H1 (cell line): ENCODE measurements at regions not wholly inside any gene's neighbourhood (a gene's known extent, or its start where the extent isn't known, plus 50 kb on each side); places are given as distances from the start of the nearest gene placed in this dataset.

Source experiments
- CTCF ChIA-PET: fragments of 300-600 bp; sonication (Branson Sonifier 250); formaldehyde crosslinking; loops from one replicate; lab custom pipeline; 2021; ENCODE audit not compliant: partially characterized antibody; lab: Charles Lee
- POLR2A ChIA-PET: fragments of 300-600 bp; sonication (Branson Sonifier 250); formaldehyde crosslinking; loops from one replicate; lab custom pipeline; 2021; ENCODE audit warnings: inconsistent platforms; ENCODE audit not compliant: partially characterized antibody; lab: Charles Lee
- DNase-seq, 2 experiments: peaks; one replicate each; pipeline versions ENCODE4 v3.0.0 to v3.0.0-alpha.2; 2010 to 2022; ENCODE audit warnings: low spot score in 2 of 2, low read depth in 1 of 2, mixed read lengths in 1 of 2
- FAIRE-seq: peaks from 2 replicates; lab custom pipeline; 2011; peaks lifted over from hg19 to GRCh38; lab: Jason Lieb, UNC
- H2AFZ ChIP-seq: 2 replicates; pipeline ENCODE4 v1.8.1; 2012; ENCODE audit warnings: low read length, inconsistent platforms
- H2AK5ac ChIP-seq: 2 replicates; pipeline ENCODE4 v1.6.1; 2013; ENCODE audit warnings: low read depth, low read length
- H2BK120ac ChIP-seq: replicated peaks from 2 replicates; pipeline ENCODE3; 2013; ENCODE audit warnings: low read depth, low read length, inconsistent platforms
- H2BK12ac ChIP-seq: 2 replicates; pipeline ENCODE4 v1.6.1; 2013; ENCODE audit warnings: low read depth, low read length
- H2BK15ac ChIP-seq: 2 replicates; pipeline ENCODE4 v1.6.1; 2013; ENCODE audit warnings: low read length
- H2BK20ac ChIP-seq: 2 replicates; pipeline ENCODE4 v1.6.1; 2013; ENCODE audit warnings: low read length
- H2BK5ac ChIP-seq: 2 replicates; pipeline ENCODE4 v1.6.1; 2013; ENCODE audit warnings: low read depth, low read length
- H3K14ac ChIP-seq: 2 replicates; pipeline ENCODE4 v1.6.1; 2013; ENCODE audit warnings: inconsistent platforms; ENCODE audit not compliant: insufficient read length
- H3K18ac ChIP-seq: 2 replicates; pipeline ENCODE4 v1.6.1; 2013; ENCODE audit warnings: low read length; ENCODE audit errors: extremely low read depth
- H3K23ac ChIP-seq: 2 replicates; pipeline ENCODE4 v1.6.1; 2013; ENCODE audit warnings: inconsistent platforms; ENCODE audit not compliant: insufficient read length
- H3K23me2 ChIP-seq: 2 replicates; pipeline ENCODE4 v1.6.1; 2013; ENCODE audit warnings: low read depth, low read length
- H3K27ac ChIP-seq: 2 replicates; pipeline ENCODE4 v1.6.1; 2011; ENCODE audit warnings: low read depth, low read length, inconsistent platforms
- H3K27me3 ChIP-seq, 4 experiments: replicated peaks in 1 of 4; 1 replicate in 1 of 4; 2 replicates in 3 of 4; pipeline versions ENCODE4 v1.6.1 to v1.8.1; 2011 to 2013; ENCODE audit warnings: low read length in 3 of 4, mild to moderate bottlenecking in 3 of 4, inconsistent platforms in 2 of 4, mixed read lengths in 2 of 4, moderate library complexity in 1 of 4; ENCODE audit not compliant: control insufficient read depth in 3 of 4, insufficient read depth in 3 of 4; ENCODE audit errors: extremely low read depth in 1 of 4
- H3K36me3 ChIP-seq, 4 experiments: 2 replicates each; pipeline versions ENCODE4 v1.6.1 to v1.8.1; 2011 to 2013; ENCODE audit warnings: mild to moderate bottlenecking in 4 of 4, low read length in 3 of 4, moderate library complexity in 2 of 4, control low read depth in 1 of 4, inconsistent platforms in 1 of 4; ENCODE audit not compliant: insufficient read depth in 4 of 4, control insufficient read depth in 2 of 4
- H3K4ac ChIP-seq: replicated peaks from 2 replicates; pipeline ENCODE3; 2013; ENCODE audit warnings: low read length, low read depth, mixed read lengths, inconsistent platforms; ENCODE audit not compliant: insufficient read length
- H3K4me1 ChIP-seq, 4 experiments: replicated peaks in 1 of 4; 1 replicate in 1 of 4; 2 replicates in 3 of 4; pipeline versions ENCODE4 v1.6.1 to v1.8.1; 2011 to 2013; ENCODE audit warnings: low read length in 3 of 4, inconsistent platforms in 2 of 4, mixed read lengths in 1 of 4; ENCODE audit not compliant: insufficient read depth in 4 of 4, control insufficient read depth in 3 of 4
- H3K4me2 ChIP-seq, 2 experiments: 2 replicates each; pipeline versions ENCODE4 v1.6.1 to v1.8.1; 2011 to 2013; ENCODE audit warnings: low read depth in 2 of 2, low read length in 2 of 2, control low read depth in 1 of 2, inconsistent platforms in 1 of 2, mild to moderate bottlenecking in 1 of 2; ENCODE audit not compliant: insufficient read depth in 1 of 2
- H3K4me3 ChIP-seq, 4 experiments: fragments of 200-600, 300-600 bp in 1 of 4; sonication (generic), shearing (Covaris generic), sonication (Bioruptor Twin) in 1 of 4; 2 replicates each; pipeline versions ENCODE4 v1.5.1 to v1.8.1; 2011 to 2016; ENCODE audit warnings: low read length in 4 of 4, low read depth in 3 of 4, control low read depth in 2 of 4, inconsistent platforms in 2 of 4, mild to moderate bottlenecking in 2 of 4, mixed read lengths in 1 of 4, moderate library complexity in 1 of 4; ENCODE audit not compliant: insufficient read depth in 2 of 4; ENCODE audit errors: extremely low read depth in 1 of 4
- H3K56ac ChIP-seq: replicated peaks from 2 replicates; pipeline ENCODE3; 2013; ENCODE audit warnings: low read depth, mild to moderate bottlenecking, mixed read lengths, low read length, inconsistent platforms; ENCODE audit not compliant: insufficient read length
- H3K79me1 ChIP-seq: 2 replicates; pipeline ENCODE4 v1.6.1; 2013; ENCODE audit warnings: low read depth, low read length, control low read depth
- H3K79me2 ChIP-seq, 2 experiments: 2 replicates each; pipeline versions ENCODE4 v1.6.1 to v1.8.1; 2012 to 2013; ENCODE audit warnings: low read length in 2 of 2, mild to moderate bottlenecking in 2 of 2, inconsistent platforms in 1 of 2; ENCODE audit not compliant: insufficient read depth in 2 of 2, control insufficient read depth in 1 of 2
- H3K9ac ChIP-seq, 4 experiments: replicated peaks in 1 of 4; 1 replicate in 1 of 4; 2 replicates in 3 of 4; pipeline versions ENCODE4 v1.6.1 to v1.8.1; 2011 to 2013; ENCODE audit warnings: low read depth in 3 of 4, low read length in 3 of 4, control low read depth in 2 of 4, mild to moderate bottlenecking in 2 of 4, moderate library complexity in 2 of 4, inconsistent platforms in 1 of 4; ENCODE audit errors: extremely low read depth in 1 of 4
- H3K9me3 ChIP-seq, 2 experiments: 2 replicates each; pipeline versions ENCODE4 v1.6.1 to v1.8.1; 2012 to 2013; ENCODE audit warnings: mild to moderate bottlenecking in 2 of 2, moderate library complexity in 2 of 2, control low read depth in 1 of 2, inconsistent platforms in 1 of 2, low read depth in 1 of 2, low read length in 1 of 2, mixed read lengths in 1 of 2; ENCODE audit not compliant: insufficient read depth in 2 of 2
- H4K20me1 ChIP-seq, 2 experiments: replicated peaks in 1 of 2; 2 replicates each; pipeline versions ENCODE3 to v1.8.1; 2011 to 2013; ENCODE audit warnings: inconsistent platforms in 2 of 2, low read length in 2 of 2, mild to moderate bottlenecking in 1 of 2; ENCODE audit not compliant: insufficient read depth in 2 of 2, control insufficient read depth in 1 of 2
- H4K5ac ChIP-seq: 2 replicates; pipeline ENCODE4 v1.6.1; 2013; ENCODE audit warnings: low read length, low read depth, mixed read lengths, inconsistent platforms; ENCODE audit not compliant: insufficient read length
- H4K8ac ChIP-seq: 2 replicates; pipeline ENCODE4 v1.8.0; 2013; ENCODE audit warnings: mild to moderate bottlenecking, moderate library complexity, low read length, inconsistent platforms; ENCODE audit not compliant: insufficient read depth; ENCODE audit errors: extremely low read depth
- H4K91ac ChIP-seq: replicated peaks from 2 replicates; pipeline ENCODE3; 2013; ENCODE audit warnings: low read length, mixed read lengths, inconsistent platforms; ENCODE audit not compliant: insufficient read length
- CREB1 ChIP-seq: IDR thresholded peaks from 2 replicates; pipeline ENCODE4 v1.6.1; 2012; ENCODE audit warnings: inconsistent platforms
- JUN ChIP-seq: IDR thresholded peaks from 2 replicates; pipeline ENCODE4 v1.6.1; 2011; ENCODE audit warnings: low read depth, mild to moderate bottlenecking, improper control_type of control experiment, low read length
- KDM4A ChIP-seq: IDR thresholded peaks from one replicate; pipeline ENCODE4 v1.7.1; 2012; ENCODE audit warnings: low read depth, mild to moderate bottlenecking, moderate library complexity, low read length, inconsistent platforms; ENCODE audit not compliant: severe bottlenecking
- SAP30 ChIP-seq: fragments of 300-600 bp; sonication (generic); IDR thresholded peaks from 2 replicates; pipeline ENCODE4 v1.7.1; 2012; ENCODE audit warnings: low read length, moderate library complexity, mild to moderate bottlenecking, inconsistent platforms; ENCODE audit not compliant: insufficient read depth, insufficient replicate concordance
- SIN3A ChIP-seq, 2 experiments: IDR thresholded peaks in 1 of 2; conservative IDR thresholded peaks in 1 of 2; 2 replicates each; pipeline ENCODE4 v1.6.1; 2011 to 2012; ENCODE audit warnings: low read length in 2 of 2, improper control_type of control experiment in 1 of 2, low read depth in 1 of 2, mild to moderate bottlenecking in 1 of 2
- SIRT6 ChIP-seq: IDR thresholded peaks from one replicate; pipeline ENCODE4 v1.7.1; 2012; ENCODE audit warnings: low read length, inconsistent platforms
- SUZ12 ChIP-seq: fragments of 200-600 bp; sonication (generic); IDR thresholded peaks from 2 replicates; pipeline ENCODE4 v1.6.1; 2012; ENCODE audit warnings: mild to moderate bottlenecking, inconsistent platforms, low read length, moderate library complexity, mixed read lengths
- USF2 ChIP-seq: IDR thresholded peaks from 2 replicates; pipeline ENCODE4 v1.6.1; 2011; ENCODE audit warnings: low read length, improper control_type of control experiment
- WGBS, 2 experiments: shearing (Covaris generic) in 1 of 2; methylation state at CpG; one replicate each; pipeline versions ENCODE4 v1.1.6 to v1.1.7; 2013 to 2015; ENCODE audit warnings: low lambda C conversion rate in 2 of 2, mixed read lengths in 2 of 2, inconsistent platforms in 1 of 2, low coverage in 1 of 2, missing lambda C conversion rate in 1 of 2; ENCODE audit not compliant: insufficient replicate concordance in 2 of 2, insufficient coverage in 1 of 2, insufficient read length in 1 of 2; ENCODE audit errors: extremely low coverage in 1 of 2, missing lambda C conversion rate in 1 of 2; 5-methylcytosine and 5-hydroxymethylcytosine counted together

GRCh38 chr12:67562513-67563287 is 85.8 kb upstream of the DYRK2 start:
- no peaks in the 10 kb centered on the region for H3K36me3 ChIP-seq
- no peak overlapping the region for H2BK20ac ChIP-seq
- no peak overlapping the region for H4K5ac ChIP-seq
- no peak overlapping the region for H3K14ac ChIP-seq
- H2BK5ac ChIP-seq, result no peak overlapping the region
- H2AK5ac ChIP-seq, result no peak overlapping the region
- no peak overlapping the region for H3K4ac ChIP-seq
- H3K9ac ChIP-seq, result no peak overlapping the region
- no peak overlapping the region for H3K4me2 ChIP-seq
- H3K23ac ChIP-seq, result no peak overlapping the region
- ChIA-PET CTCF (interaction anchor here (1.4 kb wide), 1 partner anchor 10 kb away, joined by 5 read pairs; no protein-coding TSS in a partner anchor), POLR2A (no interaction called here)
- no peak for TF ChIP-seq JUN
- TF ChIP-seq SIRT6, result no peak
- TF ChIP-seq SAP30, result no peak
- no peak for TF ChIP-seq USF2
- no peak for TF ChIP-seq CREB1
- no peak for TF ChIP-seq SIN3A (conservative IDR thresholded peaks at IDR 0.05 in 1 of 2, IDR thresholded peaks at IDR 0.05 in 1 of 2; ENCODE audit: low read depth in 1 of 2, low read length in 2 of 2)
- TF ChIP-seq KDM4A, result no peak
- no peak for TF ChIP-seq SUZ12
- no peak overlapping the region for H4K91ac ChIP-seq
- H3K27me3 ChIP-seq, result no peaks in the 10 kb centered on the region
- H3K56ac ChIP-seq, result no peak overlapping the region
- H3K18ac ChIP-seq, result no peak overlapping the region
- no peaks in the 10 kb centered on the region for H3K23me2 ChIP-seq
- H2AFZ ChIP-seq, result no peak overlapping the region
- H3K4me3 ChIP-seq, result no peak overlapping the region
- no peaks in the 10 kb centered on the region; a peak in 1 of 7 replicates for H3K4me1 ChIP-seq
- DNase-seq (no peak), FAIRE-seq (no peak)
- peaks cover 0 to 3% of the 10 kb centered on the region in 2 experiments; a peak in 1 of 4 replicates for H3K9me3 ChIP-seq
- WGBS, 2 experiments, result 86% methylated on average over 3 of the region's 3 CpGs; no CpG with 5 or more reads in 1 of the 2 experiments
- no peak overlapping the region for H4K8ac ChIP-seq
- H2BK15ac ChIP-seq, result no peak overlapping the region
- H3K79me1 ChIP-seq, result no peaks in the 10 kb centered on the region
- no peak overlapping the region for H3K27ac ChIP-seq
- no peaks in the 10 kb centered on the region for H4K20me1 ChIP-seq
- H2BK120ac ChIP-seq, result no peak overlapping the region
- no peaks in the 10 kb centered on the region for H3K79me2 ChIP-seq
- no peak overlapping the region for H2BK12ac ChIP-seq
